Fibroblast of lung (primary cell): ENCODE measurements at regions not wholly inside any gene's neighbourhood (a gene's known extent, or its start where the extent isn't known, plus 50 kb on each side); places are given as distances from the start of the nearest gene placed in this dataset.

Experiments used
- CTCF ChIP-seq, 2 donors: IDR thresholded peaks in 1 of 2; conservative IDR thresholded peaks in 1 of 2; 1 replicate in 1 of 2; 2 replicates in 1 of 2; pipeline ENCODE4 v1.5.1; 2011 to 2012; ENCODE audit warnings: low read length in 2 of 2, control low read depth in 1 of 2, inconsistent platforms in 1 of 2, low read depth in 1 of 2, mild to moderate bottlenecking in 1 of 2
- EZH2 ChIP-seq: IDR thresholded peaks from 2 replicates; pipeline ENCODE4 v1.5.1; 2012; ENCODE audit warnings: low read length, control low read depth, mild to moderate bottlenecking; ENCODE audit errors: missing control alignments

- TF ChIP-seq CTCF (conservative IDR thresholded peaks at IDR 0.05 in 1 of 2, IDR thresholded peaks at IDR 0.05 in 1 of 2; ENCODE audit: low read depth in 1 of 2, low read length in 2 of 2) (no peak), EZH2 (no peak)
These were observed 212.0 kb downstream of the SREK1 start for GRCh38 chr5:66356011-66356565.
